Hepatocyte (in vitro differentiated cells): ENCODE measurements at regions not wholly inside any gene's neighbourhood (a gene's known extent, or its start where the extent isn't known, plus 50 kb on each side); places are given as distances from the start of the nearest gene placed in this dataset.

ENCODE experiments used
- DNase-seq: peaks from one replicate; pipeline ENCODE4 v3.0.0-alpha.2; 2016; ENCODE audit warnings: low spot score
- H2AFZ ChIP-seq: fragments of 200-600 bp; sonication (generic); 2 replicates; pipeline ENCODE4 v1.6.0; 2016; ENCODE audit warnings: antibody characterized with exemption, mild to moderate bottlenecking
- H3K27ac ChIP-seq: fragments of 200-600 bp; sonication (generic); 2 replicates; pipeline ENCODE4 v1.5.1; 2016; ENCODE audit warnings: mild to moderate bottlenecking
- H3K27me3 ChIP-seq: fragments of 200-600 bp; sonication (generic); 2 replicates; pipeline ENCODE4 v1.6.1; 2016
- H3K36me3 ChIP-seq: fragments of 200-600 bp; sonication (generic); replicated peaks from 2 replicates; pipeline ENCODE4 v1.5.1; 2016; ENCODE audit warnings: low read depth; ENCODE audit not compliant: insufficient read depth
- H3K4me1 ChIP-seq: fragments of 200-600 bp; sonication (generic); 2 replicates; pipeline ENCODE4 v1.5.1; 2016; ENCODE audit warnings: mild to moderate bottlenecking, moderate library complexity; ENCODE audit not compliant: insufficient read depth
- H3K4me2 ChIP-seq: fragments of 200-600 bp; sonication (generic); 2 replicates; pipeline ENCODE4 v1.6.0; 2016
- H3K4me3 ChIP-seq: fragments of 200-600 bp; sonication (generic); 2 replicates; pipeline ENCODE4 v1.5.1; 2016; ENCODE audit warnings: mild to moderate bottlenecking
- H3K79me2 ChIP-seq: fragments of 200-600 bp; sonication (generic); 2 replicates; pipeline ENCODE4 v1.6.0; 2017; ENCODE audit warnings: mild to moderate bottlenecking
- H3K9me2 ChIP-seq: fragments of 200-600 bp; sonication (generic); replicated peaks from 2 replicates; pipeline ENCODE4 v1.6.0; 2017; ENCODE audit warnings: mild to moderate bottlenecking; ENCODE audit not compliant: insufficient read depth
- H3K9me3 ChIP-seq: fragments of 200-600 bp; sonication (generic); 2 replicates; pipeline ENCODE4 v1.5.1; 2016; ENCODE audit warnings: low read depth, mild to moderate bottlenecking
- H4K20me1 ChIP-seq: fragments of 200-600 bp; sonication (generic); 2 replicates; pipeline ENCODE4 v1.6.0; 2016; ENCODE audit warnings: mild to moderate bottlenecking; ENCODE audit not compliant: insufficient read depth, poor library complexity, severe bottlenecking
- CTCF ChIP-seq: fragments of 200-600 bp; sonication (generic); IDR thresholded peaks from 2 replicates; pipeline ENCODE4 v1.5.1; 2016; ENCODE audit warnings: antibody characterized with exemption, mild to moderate bottlenecking; ENCODE audit not compliant: poor library complexity
- EZH2 ChIP-seq: fragments of 200-600 bp; sonication (generic); IDR thresholded peaks from 2 replicates; pipeline ENCODE4 v1.6.1; 2016; ENCODE audit warnings: antibody characterized with exemption, mild to moderate bottlenecking, borderline replicate concordance
- EZH2phosphoT487 ChIP-seq: fragments of 200-600 bp; sonication (generic); IDR thresholded peaks from one replicate; pipeline ENCODE4 v1.6.1; 2018; ENCODE audit warnings: antibody characterized with exemption, mild to moderate bottlenecking, low read depth, moderate library complexity; ENCODE audit not compliant: unreplicated experiment, severe bottlenecking
- WGBS: methylation state at CpG from one replicate; pipeline ENCODE4 v1.1.6; 2016; ENCODE audit warnings: low lambda C conversion rate; ENCODE audit errors: missing lambda C conversion rate; 5-methylcytosine and 5-hydroxymethylcytosine counted together

GRCh38 chr20:19952392-19952791 is 64.8 kb upstream of the NAA20 start:
- H3K36me3 ChIP-seq: no peaks in the 10 kb centered on the region
- H3K4me2 ChIP-seq: no peak overlapping the region
- TF ChIP-seq CTCF (no peak), EZH2phosphoT487 (no peak), EZH2 (no peak)
- no peaks in the 10 kb centered on the region for H3K9me2 ChIP-seq
- H3K27ac ChIP-seq: no peak overlapping the region
- H4K20me1 ChIP-seq: no peaks in the 10 kb centered on the region
- no peak overlapping the region for H3K4me3 ChIP-seq
- no peak overlapping the region for H2AFZ ChIP-seq
- H3K27me3 ChIP-seq: no peaks in the 10 kb centered on the region
- H3K9me3 ChIP-seq: no peaks in the 10 kb centered on the region
- no peak for DNase-seq
- no peaks in the 10 kb centered on the region for H3K79me2 ChIP-seq
- 98% methylated on average over 3 of the region's 3 CpGs for WGBS
- no peaks in the 10 kb centered on the region for H3K4me1 ChIP-seq

- Histone ChIP-seq H3K79me2 (no peaks in the 10 kb centered on the region), H3K27ac (no peak overlapping the region), H2AFZ (no peak overlapping the region), H3K9me3 (no peaks in the 10 kb centered on the region), H3K9me2 (no peaks in the 10 kb centered on the region), H4K20me1 (no peaks in the 10 kb centered on the region), H3K4me2 (no peak overlapping the region), H3K4me3 (no peak overlapping the region), H3K27me3 (no peaks in the 10 kb centered on the region), H3K36me3 (no peaks in the 10 kb centered on the region), H3K4me1 (no peaks in the 10 kb centered on the region)
- DNase-seq: no peak
- TF ChIP-seq CTCF (no peak), EZH2phosphoT487 (no peak), EZH2 (no peak)
These were observed 63.6 kb upstream of the NAA20 start for GRCh38 chr20:19953606-19954005.

- H4K20me1 ChIP-seq: no peaks in the 10 kb centered on the region
- DNase-seq: no peak
- no peaks in the 10 kb centered on the region for H3K27me3 ChIP-seq
- no peaks in the 10 kb centered on the region for H3K79me2 ChIP-seq
- 97% methylated on average over 4 of the region's 4 CpGs for WGBS
- H3K4me3 ChIP-seq: no peak overlapping the region
- no peak overlapping the region for H2AFZ ChIP-seq
- no peaks in the 10 kb centered on the region for H3K9me3 ChIP-seq
- H3K4me2 ChIP-seq: no peak overlapping the region
- no peaks in the 10 kb centered on the region for H3K4me1 ChIP-seq
- H3K9me2 ChIP-seq: no peaks in the 10 kb centered on the region
- no peak overlapping the region for H3K27ac ChIP-seq
- TF ChIP-seq CTCF (no peak), EZH2 (no peak), EZH2phosphoT487 (no peak)
- no peaks in the 10 kb centered on the region for H3K36me3 ChIP-seq
These were observed 60.2 kb upstream of the NAA20 start for GRCh38 chr20:19956976-19957375.

- no peak for DNase-seq
- Histone ChIP-seq H3K36me3 (no peaks in the 10 kb centered on the region), H4K20me1 (no peaks in the 10 kb centered on the region), H3K79me2 (no peaks in the 10 kb centered on the region), H3K4me3 (no peak overlapping the region), H3K9me2 (no peaks in the 10 kb centered on the region), H3K27ac (no peak overlapping the region), H3K4me1 (no peaks in the 10 kb centered on the region), H3K9me3 (no peaks in the 10 kb centered on the region), H3K27me3 (no peaks in the 10 kb centered on the region), H3K4me2 (no peak overlapping the region), H2AFZ (no peak overlapping the region)
- 80% methylated on average over 3 of the region's 3 CpGs for WGBS
- no peak for TF ChIP-seq EZH2
- no peak for TF ChIP-seq CTCF
- TF ChIP-seq EZH2phosphoT487: no peak
These were observed 58.9 kb upstream of the NAA20 start for GRCh38 chr20:19958219-19958618.
